Right lobe of liver (tissue), 6 donors: ENCODE measurements at regions not wholly inside any gene's neighbourhood (a gene's known extent, or its start where the extent isn't known, plus 50 kb on each side); places are given as distances from the start of the nearest gene placed in this dataset.

Experiments
- ATAC-seq, 4 donors: fragments of 200-7000 bp; cut with Tn5 transposase; one replicate each; pipeline ENCODE4 v1.9.1; 2020; ENCODE audit warnings: mild to moderate bottlenecking in 4 of 4, moderate library complexity in 4 of 4
- DNase-seq, 3 donors: peaks; one replicate each; pipeline ENCODE4 v3.0.0-alpha.2; 2020
- H3K27ac ChIP-seq, 3 donors: fragments of 200-600 bp; one replicate each; pipeline ENCODE4 v1.8.0; 2022
- H3K27me3 ChIP-seq, 2 donors: fragments of 200-600 bp; one replicate each; pipeline ENCODE4 v1.8.0; 2022
- H3K36me3 ChIP-seq, 4 donors: fragments of 200-600 bp; sonication (generic) in 1 of 4; one replicate each; pipeline versions ENCODE4 v1.5.1 to v1.8.0; 2017 to 2022; ENCODE audit warnings: control low read depth in 1 of 4
- H3K4me1 ChIP-seq, 4 donors: fragments of 200-600 bp; sonication (generic) in 1 of 4; one replicate each; pipeline versions ENCODE4 v1.5.1 to v1.8.0; 2017 to 2022; ENCODE audit warnings: control low read depth in 1 of 4
- H3K4me3 ChIP-seq, 3 donors: fragments of 200-600 bp; one replicate each; pipeline ENCODE4 v1.8.0; 2022
- H3K9me3 ChIP-seq, 4 donors: fragments of 200-600 bp; sonication (generic) in 1 of 4; one replicate each; pipeline versions ENCODE4 v1.5.1 to v1.8.0; 2017 to 2022; ENCODE audit warnings: control low read depth in 1 of 4
- POLR2A ChIP-seq: fragments of 450-650 bp; IDR thresholded peaks from one replicate; pipeline ENCODE4 v1.6.1; 2017; ENCODE audit warnings: antibody characterized with exemption, mild to moderate bottlenecking
- WGBS: methylation state at CpG from one replicate; pipeline ENCODE4 v1.1.6; 2018; ENCODE audit warnings: low coverage, low lambda C conversion rate; ENCODE audit not compliant: insufficient coverage; ENCODE audit errors: missing lambda C conversion rate; 5-methylcytosine and 5-hydroxymethylcytosine counted together
- intact Hi-C, 2 donors: fragments of 100-400 bp; cut with DNase I; formaldehyde crosslinking; loops; one replicate each; pipeline versions ENCODE4 v1.11.2 to v1.14.1; 2022
- TF ChIP-seq, protein P1 (sequence below), 4 donors: fragments of 200-600 bp in 3 of 4; fragments of 450-650 bp in 1 of 4; IDR thresholded peaks; one replicate each; pipeline versions ENCODE4 v1.5.1 to v1.8.0; 2016 to 2022; ENCODE audit warnings: antibody characterized with exemption in 4 of 4, mild to moderate bottlenecking in 2 of 4
- donor health status: DM: no; HTN: yes; CAD: no.
- donor health status: DM: no; HTN: no; CAD: no.
- donor health status: DM: no; HTN: no; CAD: no.
- donor health status: DM: no; HTN: yes; CAD: no.
- donor health status: DM: no; HTN: yes; CAD: no.

DNA sequence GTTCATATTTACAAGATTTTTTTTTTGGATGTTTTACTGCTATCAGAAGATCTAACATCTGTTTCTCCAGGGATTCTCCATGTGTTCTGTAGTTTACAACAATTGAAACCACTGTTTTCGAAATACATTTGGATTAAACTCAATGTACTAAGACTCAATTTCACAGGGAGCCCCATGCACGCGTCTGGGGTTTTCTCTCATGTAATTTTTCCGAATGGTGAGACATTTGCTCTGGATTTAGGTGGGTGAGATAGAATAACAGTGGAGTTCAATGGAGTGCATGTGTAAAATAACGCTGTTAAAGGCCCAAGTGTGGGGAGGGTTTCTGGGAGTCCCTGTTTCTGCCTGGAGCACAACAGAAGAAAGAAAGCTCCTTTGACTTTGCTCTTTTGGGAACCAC is 330.3 kb downstream of the TSHZ3 start:
- H3K4me1 ChIP-seq: no peaks in the 10 kb centered on the region
- no peaks in the 10 kb centered on the region for H3K9me3 ChIP-seq
- H3K27me3 ChIP-seq: no peaks in the 10 kb centered on the region
- WGBS: 70% methylated on average over 5 of the region's 5 CpGs
- ATAC-seq (no peak), DNase-seq (no peak)
- no peaks in the 10 kb centered on the region for H3K36me3 ChIP-seq
- no peak for TF ChIP-seq POLR2A
- TF ChIP-seq, protein P1, sequence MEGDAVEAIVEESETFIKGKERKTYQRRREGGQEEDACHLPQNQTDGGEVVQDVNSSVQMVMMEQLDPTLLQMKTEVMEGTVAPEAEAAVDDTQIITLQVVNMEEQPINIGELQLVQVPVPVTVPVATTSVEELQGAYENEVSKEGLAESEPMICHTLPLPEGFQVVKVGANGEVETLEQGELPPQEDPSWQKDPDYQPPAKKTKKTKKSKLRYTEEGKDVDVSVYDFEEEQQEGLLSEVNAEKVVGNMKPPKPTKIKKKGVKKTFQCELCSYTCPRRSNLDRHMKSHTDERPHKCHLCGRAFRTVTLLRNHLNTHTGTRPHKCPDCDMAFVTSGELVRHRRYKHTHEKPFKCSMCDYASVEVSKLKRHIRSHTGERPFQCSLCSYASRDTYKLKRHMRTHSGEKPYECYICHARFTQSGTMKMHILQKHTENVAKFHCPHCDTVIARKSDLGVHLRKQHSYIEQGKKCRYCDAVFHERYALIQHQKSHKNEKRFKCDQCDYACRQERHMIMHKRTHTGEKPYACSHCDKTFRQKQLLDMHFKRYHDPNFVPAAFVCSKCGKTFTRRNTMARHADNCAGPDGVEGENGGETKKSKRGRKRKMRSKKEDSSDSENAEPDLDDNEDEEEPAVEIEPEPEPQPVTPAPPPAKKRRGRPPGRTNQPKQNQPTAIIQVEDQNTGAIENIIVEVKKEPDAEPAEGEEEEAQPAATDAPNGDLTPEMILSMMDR (IDR thresholded peaks at IDR 0.05): no peak
- intact Hi-C loops: no loop called here
- H3K27ac ChIP-seq: no peak overlapping the region
- no peak overlapping the region for H3K4me3 ChIP-seq

DNA sequence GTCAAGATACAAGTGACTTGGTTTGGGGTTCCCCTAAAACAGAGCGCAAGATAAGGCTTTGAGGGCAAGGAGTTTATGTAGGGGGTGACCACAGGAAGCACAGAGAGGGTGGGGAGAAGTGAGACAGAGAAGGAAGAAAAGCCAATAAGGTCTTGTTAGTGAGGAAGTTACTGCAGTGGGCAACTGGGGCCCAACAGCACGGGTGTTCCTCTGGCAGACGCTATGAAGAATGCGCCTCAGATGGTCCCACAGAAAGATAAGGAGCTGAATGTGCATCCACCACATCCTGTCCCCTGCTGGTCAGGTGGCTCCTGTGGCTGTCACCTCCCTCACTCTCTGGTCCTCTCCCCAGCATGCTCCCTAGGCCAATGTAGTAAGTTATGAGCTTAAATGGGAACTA is 333.5 kb downstream of the TSHZ3 start:
- intact Hi-C loops: no loop called here
- TF ChIP-seq POLR2A: no peak
- TF ChIP-seq, protein P1 (IDR thresholded peaks at IDR 0.05): no peak

DNA sequence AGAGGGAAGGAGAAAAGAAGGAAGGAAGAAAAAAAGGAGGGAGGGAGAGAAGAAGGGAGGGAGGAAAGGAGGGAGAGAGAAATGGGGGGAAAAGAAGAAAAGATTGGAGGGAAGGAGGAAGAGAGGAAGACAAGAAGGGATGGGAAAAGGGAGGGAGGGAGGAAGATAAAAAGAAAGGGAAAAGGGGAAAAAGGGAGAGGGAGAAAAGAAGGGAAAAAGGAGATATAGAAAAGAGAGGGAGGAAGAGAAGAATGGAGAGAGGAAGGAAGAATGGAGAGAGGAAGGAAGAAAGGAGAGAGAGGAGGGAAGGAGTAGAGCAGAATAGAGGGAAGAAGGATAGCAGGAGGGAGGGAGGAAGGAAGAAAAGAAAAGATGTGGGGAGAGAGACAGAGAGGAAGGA is 334.6 kb downstream of the TSHZ3 start:
- Histone ChIP-seq H3K27me3 (no peaks in the 10 kb centered on the region), H3K4me3 (no peak overlapping the region), H3K27ac (no peak overlapping the region), H3K9me3 (no peaks in the 10 kb centered on the region), H3K4me1 (no peaks in the 10 kb centered on the region), H3K36me3 (no peaks in the 10 kb centered on the region)
- intact Hi-C loops: no loop called here
- ATAC-seq: no peak
- TF ChIP-seq, protein P1 (IDR thresholded peaks at IDR 0.05): no peak
- no peak for TF ChIP-seq POLR2A
- DNase-seq: no peak

More for the DNA sequence above, 333.5 kb downstream of the TSHZ3 start:
- 33% methylated on average over 4 of the region's 4 CpGs for WGBS
- no peaks in the 10 kb centered on the region for H3K36me3 ChIP-seq
- H3K27me3 ChIP-seq: no peaks in the 10 kb centered on the region
- no peak for DNase-seq
- H3K4me1 ChIP-seq: no peaks in the 10 kb centered on the region
- peak in 2 of 4 donors; percentile 17 to 51 for ATAC-seq
- no peak overlapping the region for H3K27ac ChIP-seq
- H3K9me3 ChIP-seq: no peaks in the 10 kb centered on the region
- no peak overlapping the region for H3K4me3 ChIP-seq

DNA sequence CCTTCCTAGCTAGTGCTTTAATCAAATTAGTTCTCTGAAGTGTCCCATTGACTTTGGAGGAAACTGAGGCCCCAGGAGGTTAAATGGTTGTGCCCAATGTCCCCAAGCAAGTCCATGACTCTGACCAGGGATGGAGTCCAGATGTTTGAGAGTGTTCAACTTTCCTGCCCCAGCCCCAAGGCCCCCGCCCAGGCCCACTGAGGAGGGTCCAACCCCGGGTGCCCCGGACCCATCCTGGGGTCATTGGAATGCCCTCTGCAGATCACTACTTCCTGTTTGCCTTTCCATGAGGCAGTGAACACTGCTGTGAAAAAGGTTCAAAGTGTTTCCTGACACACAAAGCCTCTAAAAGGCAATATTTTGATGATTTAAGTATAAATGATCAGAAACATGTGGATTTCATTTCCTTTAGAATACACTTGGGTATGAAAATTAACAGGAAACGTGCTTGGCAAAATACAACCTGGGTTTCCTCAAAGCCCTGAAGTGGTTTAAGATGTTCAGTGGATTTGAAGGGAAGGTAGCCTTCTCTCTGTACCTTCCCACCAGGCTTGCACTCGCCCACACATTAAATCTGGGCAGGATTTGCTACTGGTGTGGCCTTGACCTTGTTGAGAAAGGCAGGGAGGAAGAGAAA is 335.7 kb downstream of the TSHZ3 start:
- ATAC-seq: peak in 1 of 4 donors; percentile 24

More for the DNA sequence above, 335.7 kb downstream of the TSHZ3 start:
- intact Hi-C loops: no loop called here
- H3K4me1 ChIP-seq: no peaks in the 10 kb centered on the region
- no peak for TF ChIP-seq POLR2A
- TF ChIP-seq, protein P1 (IDR thresholded peaks at IDR 0.05): no peak
- no peak overlapping the region for H3K27ac ChIP-seq
- H3K4me3 ChIP-seq: no peak overlapping the region
- no peaks in the 10 kb centered on the region for H3K36me3 ChIP-seq
- 7% methylated on average over 4 of the region's 5 CpGs for WGBS
- no peak for DNase-seq
- H3K9me3 ChIP-seq: no peaks in the 10 kb centered on the region
- H3K27me3 ChIP-seq: no peaks in the 10 kb centered on the region
